Suppressor macrophage treated with lipopolysaccharide for 1 hour (primary cell): ENCODE measurements at regions not wholly inside any gene's neighbourhood (a gene's known extent, or its start where the extent isn't known, plus 50 kb on each side); places are given as distances from the start of the nearest gene placed in this dataset.
A peak's percentile ranks its signal among the peaks of the same experiment; 100 is the strongest.
"Not testable (repeated sequence)": the region's sequence is repeated elsewhere in the genome, so short reads cannot be mapped to it uniquely, and the experiment has no call there.

ENCODE experiments used
- DNase-seq, 3 donors: peaks; one replicate each; pipeline ENCODE4 v3.0.0-alpha.2; 2020 to 2022

DNA sequence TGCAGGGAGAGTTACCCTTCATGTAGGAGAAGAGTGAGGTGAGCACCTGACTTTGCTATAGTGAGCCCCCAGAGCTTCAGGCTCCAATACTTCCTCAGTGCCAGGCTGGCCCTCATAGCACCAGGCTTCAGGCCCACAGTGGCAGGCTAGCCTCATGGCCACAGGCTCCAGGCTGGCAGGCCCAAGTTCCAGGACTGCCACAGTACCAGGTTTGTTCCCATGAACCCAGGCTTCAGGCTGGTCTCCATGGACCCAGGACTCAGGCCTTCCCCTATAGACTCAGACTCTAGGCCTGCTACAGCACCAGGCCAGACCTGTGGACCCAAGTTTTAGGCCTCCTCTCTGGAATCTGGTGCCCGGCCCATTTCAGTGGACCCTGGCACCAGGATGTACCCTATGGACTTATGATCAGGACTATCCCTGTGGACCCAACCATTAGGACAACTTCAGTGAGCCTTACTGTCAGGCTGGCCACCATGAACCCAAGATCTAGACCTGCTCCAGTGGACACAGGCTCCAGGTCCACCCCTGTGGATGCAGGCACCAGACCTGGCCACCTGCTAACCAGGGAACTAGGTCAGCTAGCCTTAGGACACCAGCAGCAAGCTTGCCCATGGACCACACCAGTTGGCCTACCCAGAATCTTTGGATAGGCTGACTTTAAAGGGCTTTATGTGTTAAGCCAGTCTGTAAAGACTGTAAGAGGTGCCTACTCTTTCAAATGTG lies 658.2 kb downstream of the KLHL13 start:
- DNase-seq: no peak

DNA sequence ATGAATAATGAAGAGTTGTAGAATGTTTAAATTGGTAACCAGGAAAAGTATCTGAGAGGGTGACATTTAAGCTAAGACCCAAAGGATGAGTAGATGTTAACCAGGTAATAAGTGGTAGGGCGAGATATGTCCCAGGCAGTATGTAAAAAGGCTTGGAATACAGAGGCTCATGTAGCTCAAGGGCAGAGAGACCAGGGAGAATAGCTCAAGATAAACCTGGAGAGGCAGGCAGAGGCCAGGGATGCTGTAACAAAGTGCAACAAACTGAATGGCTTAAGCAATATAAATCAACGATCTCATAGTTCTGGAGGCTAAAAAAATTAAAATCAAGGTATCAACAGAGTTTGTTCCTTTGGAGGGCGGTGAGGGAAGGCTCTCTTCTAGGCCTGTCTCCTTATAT lies 660.8 kb downstream of the KLHL13 start:
- DNase-seq: no peak

DNA sequence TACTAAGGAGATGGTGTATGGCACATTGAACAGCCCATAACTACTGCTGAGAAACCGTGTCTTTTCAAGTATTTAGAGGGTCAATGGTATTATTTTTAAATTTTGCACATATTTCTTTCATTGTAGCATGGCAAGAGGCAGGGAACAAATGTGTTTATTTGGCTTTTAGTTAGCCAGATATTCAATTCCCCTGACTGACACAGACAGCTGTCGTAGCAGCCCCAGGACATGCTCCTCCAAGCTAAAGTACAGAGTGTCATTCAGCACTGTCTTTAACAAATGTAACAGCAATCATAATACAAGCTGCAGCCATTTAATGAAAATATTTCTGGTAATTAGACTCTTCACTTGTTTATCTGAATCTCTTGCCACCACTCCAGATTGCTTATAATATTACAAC lies 687.1 kb downstream of the KLHL13 start:
- no peak for DNase-seq

DNA sequence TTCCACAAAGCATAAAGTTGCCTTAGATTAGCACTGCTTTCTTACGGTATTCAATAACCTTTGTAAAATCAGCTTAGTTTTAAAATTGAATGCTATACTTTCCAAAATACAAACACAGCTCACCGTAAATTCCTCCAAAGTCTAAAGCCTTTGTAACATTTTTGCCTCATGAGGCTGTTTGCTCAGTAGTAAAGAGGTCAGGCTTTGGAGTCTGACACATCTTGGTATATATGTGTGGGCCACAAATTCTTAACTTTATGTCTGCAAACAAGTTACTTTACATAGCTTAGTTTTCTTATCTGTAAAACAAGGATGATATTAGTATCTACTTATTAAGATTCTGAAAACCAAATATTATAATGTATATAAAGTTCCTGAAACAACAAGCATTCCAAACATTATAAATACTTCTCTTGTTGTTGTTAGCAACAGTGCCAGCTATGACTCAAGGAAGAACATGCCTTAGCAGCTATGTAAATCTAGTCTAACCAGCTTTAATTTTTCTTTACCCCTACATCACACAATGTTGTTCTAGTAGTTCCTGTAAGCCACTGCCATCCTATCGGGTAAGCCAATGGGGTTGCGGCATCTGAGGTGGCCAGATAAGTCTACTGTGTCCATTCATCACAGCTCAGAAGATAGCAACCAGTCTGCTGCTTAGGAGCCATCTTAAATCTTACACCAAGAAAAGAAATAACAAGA lies 709.0 kb downstream of the KLHL13 start:
- DNase-seq: no peak

DNA sequence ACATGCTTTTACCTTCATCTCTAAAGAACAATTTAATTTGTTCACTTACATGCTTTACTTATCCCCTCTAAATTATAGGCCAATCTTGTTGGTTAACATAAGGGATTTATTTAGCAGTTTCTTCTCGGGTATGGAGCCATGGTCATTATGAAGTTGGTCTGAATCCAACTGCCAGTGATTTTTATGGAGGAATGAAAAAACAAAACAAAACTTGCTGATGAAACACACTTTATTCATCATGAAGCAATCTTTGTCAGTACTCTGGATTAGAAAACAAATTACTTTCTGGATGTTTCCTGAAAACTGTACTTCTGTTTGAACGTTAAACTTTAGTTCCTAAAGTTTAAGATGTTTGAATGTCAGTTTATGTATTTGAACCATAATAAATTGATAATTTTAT lies 715.8 kb downstream of the KLHL13 start:
- no peak for DNase-seq

DNA sequence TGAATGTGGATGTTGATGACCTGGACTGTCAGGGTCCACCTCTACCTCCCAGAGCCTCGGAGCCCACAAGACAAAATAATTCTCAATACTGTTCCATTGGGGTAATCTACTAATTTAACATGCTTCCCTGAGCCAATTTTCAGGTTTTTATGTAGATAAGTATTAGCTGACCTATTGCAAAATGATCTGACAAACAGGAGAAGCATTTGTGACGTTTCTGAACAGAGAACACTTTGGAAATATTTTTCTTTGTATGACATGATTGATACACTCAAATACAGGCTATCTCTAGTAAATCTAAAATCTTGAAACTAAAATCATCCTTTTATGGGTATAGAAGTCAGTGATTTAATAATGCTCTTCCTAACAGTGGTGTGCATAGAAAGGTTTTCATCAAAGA lies 716.6 kb downstream of the KLHL13 start:
- no peak for DNase-seq

DNA sequence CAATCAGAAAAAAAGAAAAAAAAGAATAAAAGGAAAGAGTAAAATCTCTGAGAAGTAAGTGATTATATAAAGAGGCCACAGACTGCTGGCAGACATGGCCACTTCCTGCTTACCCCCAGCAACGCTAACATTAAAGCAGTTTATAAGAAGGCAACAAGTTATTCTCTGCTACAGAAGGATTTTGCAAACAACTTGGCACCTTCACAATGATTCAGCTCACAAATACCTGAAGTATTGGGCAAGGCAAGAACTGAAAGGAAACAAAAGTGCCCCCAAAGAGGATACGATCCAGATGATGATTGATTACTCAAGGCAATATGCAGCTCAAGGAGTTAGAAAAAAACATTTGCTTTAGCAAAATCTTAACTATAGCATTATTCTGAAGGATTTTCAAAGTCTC lies 718.8 kb downstream of the KLHL13 start:
- no peak for DNase-seq

DNA sequence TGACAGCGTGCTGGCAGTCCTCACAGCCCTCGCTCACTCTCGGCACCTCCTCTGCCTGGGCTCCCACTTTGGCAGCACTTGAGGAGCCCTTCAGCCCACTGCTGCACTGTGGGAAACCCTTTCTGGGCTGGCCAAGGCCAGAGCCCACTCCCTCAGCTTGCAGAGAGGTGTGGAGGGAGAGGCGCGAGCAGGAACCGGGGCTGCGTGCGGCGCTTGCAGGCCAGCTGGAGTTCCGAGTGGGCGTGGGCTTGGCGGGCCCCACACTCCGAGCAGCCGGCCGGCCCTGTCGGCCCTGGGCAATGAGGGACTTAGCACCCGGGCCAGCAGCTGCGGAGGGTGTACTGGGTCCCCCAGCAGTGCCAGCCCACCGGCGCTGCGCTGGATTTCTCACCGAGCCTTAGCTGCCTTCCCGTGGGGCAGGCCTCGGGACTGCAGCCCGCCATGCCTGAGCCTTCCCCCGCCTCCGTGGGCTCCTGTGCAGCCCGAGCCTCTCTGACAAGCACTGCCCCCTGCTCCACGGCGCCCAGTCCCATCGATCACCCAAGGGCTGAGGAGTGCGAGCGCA lies 722.0 kb downstream of the KLHL13 start:
- DNase-seq: not testable (repeated sequence)

DNA sequence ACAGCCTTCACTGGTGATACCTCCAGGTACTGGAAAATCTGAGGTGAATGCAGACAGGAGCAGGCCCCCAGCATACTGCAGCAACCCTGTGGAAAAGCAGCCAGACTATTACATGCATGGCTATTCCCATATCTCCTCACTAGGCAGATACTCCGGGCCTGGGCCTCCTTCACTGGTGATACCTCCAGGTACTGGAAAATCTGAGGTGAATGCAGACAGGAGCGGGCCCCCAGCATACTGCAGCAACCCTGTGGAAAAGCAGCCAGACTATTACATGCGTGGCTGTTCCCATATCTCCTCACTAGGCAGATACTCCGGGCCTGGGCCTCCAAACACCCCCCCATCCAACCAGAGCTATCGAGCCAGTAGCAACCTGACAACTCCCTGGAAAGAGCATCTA lies 724.2 kb downstream of the KLHL13 start:
- DNase-seq: not testable (repeated sequence)

DNA sequence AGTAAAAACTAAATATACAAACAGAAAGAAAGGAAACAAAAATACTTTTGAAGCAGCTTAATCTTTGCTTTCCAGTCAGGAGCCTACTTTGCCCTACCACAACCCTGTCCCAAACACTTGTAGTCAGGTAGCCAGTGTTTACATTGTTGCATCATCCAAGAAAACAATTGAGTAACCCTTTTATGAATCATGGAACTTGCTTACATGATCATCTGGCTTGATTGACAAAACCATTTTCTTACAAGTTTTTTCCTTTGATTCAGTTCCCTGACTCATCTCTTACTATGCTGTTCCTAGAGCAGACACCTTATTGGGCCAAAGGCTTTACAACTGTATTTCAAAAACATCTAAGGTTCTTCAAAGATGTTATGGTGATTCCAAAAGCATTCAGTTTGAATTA lies 740.1 kb downstream of the KLHL13 start:
- DNase-seq: peak in 1 of 3 donors; percentile 0

DNA sequence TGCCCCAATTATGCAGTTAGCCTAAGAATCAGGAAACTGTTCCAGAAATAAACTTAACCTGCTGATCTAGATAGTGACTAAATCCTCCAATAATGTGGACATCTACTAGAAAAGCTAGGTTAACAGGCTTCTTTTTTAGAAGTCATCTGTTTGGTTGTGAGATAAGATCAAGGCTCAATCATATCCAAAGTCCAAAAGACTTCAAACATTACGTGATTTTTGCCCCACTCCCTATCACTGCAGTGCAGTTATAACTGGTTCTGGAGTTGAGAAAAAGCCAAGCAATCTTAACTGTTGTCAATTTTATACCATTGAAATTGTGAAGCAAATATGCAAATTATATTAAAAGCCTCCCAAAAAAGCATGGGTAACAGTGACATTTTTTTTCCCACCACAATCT lies 781.4 kb downstream of the KLHL13 start:
- no peak for DNase-seq

DNA sequence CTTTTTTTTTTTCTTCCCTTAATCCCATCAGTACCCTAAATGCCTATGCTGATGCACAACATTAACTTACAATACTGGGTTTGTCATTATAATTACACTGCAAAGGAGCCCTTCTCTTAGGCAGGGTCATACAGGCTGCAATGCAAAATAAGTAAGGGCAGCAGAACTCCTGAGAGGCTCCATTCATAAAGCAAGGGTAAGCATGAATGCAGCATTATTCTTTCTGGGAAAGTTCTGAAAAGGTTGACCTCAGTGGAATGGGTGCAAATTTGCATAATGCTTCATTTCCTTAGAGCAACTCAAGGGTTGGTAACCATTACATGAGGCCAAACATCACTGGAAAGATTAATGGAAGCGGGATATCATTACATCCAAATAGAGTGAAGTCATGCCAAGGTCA lies 789.2 kb downstream of the KLHL13 start:
- no peak for DNase-seq

DNA sequence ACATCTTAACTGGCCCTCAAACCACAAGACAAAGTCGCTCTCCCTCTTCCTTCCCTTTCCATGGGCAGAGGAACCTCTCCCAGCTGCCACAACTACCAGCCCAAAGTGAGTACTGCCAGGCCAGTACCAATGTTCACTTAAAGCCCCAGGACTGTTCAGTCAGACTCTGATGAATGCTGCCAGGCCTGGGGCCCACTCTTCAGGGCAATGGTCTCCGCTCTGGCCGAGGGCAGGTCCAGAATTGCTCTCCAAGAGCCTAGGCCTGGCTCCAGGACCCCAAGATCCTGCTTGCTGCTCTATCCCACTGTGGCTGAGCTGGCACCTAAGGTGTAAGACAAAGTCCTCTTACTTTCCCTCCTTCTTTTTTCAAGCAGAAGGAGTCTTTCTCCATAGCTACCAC lies 790.9 kb downstream of the KLHL13 start:
- DNase-seq: no peak

DNA sequence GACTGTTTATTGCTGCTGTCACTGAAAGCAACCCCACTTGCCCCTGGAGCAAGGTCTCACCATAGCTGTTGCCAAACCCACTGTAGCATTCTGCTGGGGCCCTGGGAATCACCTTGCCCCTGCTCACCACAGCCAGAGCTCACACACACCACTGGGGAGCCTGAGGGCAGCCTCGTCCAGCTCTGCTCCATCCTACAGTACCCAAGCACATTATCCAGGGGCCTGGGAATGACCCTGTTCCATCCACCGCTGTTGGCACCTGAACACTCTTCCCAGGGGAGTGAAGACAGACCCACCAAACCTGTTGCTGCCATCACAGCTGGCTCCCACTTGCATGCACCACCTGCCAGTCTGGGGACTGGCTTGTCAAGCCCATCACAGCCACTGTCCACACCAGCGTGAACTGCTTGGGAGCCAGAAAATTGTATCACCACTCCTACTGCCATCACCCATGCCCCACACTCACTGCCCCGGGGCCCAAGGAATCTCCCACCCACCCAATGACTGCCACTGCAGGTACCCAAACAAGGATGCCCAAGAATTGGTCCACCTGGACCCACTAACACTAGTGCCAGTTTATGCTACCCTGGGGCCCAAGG lies 811.3 kb downstream of the KLHL13 start:
- no peak for DNase-seq

DNA sequence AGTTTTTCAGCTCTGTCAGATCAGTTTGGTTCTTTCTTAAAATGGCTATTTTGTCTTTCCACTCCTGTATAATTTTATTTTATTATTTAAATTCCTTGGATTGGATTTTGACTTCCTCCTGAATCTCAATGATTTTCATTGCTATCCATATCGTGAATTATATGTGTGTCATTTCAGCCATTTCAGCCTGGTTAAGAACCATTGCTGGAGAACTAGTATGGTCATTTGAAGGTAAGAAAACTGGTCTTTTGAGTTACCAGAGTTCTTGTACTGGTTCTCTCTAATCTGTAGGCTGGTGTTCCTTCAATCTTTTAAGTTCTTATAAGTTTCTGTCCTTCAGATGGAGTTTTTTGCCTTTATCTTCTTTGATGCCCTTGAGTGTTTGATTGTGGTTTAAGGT lies 815.5 kb downstream of the KLHL13 start:
- no peak for DNase-seq

DNA sequence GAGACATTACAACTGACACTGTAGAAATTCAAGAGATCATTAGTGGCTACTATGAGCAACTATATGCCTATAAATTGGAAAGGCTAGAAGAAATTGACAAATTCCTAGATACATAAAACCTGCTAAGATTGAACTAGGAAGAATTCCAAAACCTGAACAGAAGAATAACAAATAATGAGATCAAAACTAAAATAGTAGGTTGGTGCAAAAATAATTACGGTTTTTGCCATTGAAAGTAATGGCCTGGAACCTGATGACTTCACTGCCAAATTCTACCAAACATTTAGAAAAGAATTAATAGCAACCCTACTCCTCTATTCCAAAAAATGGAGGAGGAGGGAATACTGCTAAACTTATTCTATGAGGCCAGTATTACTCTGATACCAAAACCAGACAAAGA lies 824.9 kb downstream of the KLHL13 start:
- DNase-seq: no peak

DNA sequence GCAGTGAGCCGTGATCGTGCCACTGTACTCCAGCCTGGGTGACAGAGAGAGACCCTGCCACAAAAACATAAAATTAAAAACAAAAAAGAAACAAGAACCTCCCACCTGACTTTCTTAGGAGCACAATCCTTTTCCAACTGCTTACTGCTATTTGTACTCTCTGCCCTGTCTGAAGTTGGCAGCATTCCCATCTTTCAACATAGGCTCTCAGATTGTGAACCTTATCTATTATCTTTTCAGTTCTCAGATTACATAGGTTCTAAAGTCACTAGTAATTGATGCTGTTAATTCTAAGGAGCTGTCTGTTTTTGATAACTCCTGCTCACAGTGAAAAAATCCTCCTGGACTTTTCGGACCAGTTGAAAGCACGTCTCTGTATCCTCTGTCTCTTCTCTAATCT lies 812.2 kb upstream of the CT83 start:
- DNase-seq: no peak
